BJ (cell line): ENCODE measurements at regions not wholly inside any gene's neighbourhood (a gene's known extent, or its start where the extent isn't known, plus 50 kb on each side); places are given as distances from the start of the nearest gene placed in this dataset.
"Not testable (repeated sequence)": the region's sequence is repeated elsewhere in the genome, so short reads cannot be mapped to it uniquely, and the experiment has no call there.

Experiments
- CTCF ChIA-PET: fragments of 350-600 bp; formaldehyde crosslinking; extraction: SDS; loops from one replicate; lab custom pipeline; 2021; ENCODE audit warnings: antibody characterized with exemption, inconsistent platforms; lab: Yijun Ruan, JAX
- POLR2A ChIA-PET: fragments of 300-600 bp; sonication (Branson Sonifier 250); formaldehyde crosslinking; extraction: SDS; loops from one replicate; lab custom pipeline; 2021; ENCODE audit warnings: antibody characterized with exemption; lab: Charles Lee
- DNase-seq: peaks from one replicate; pipeline ENCODE4 v3.0.0-alpha.2; 2011; ENCODE audit warnings: low read depth
- H3K27me3 ChIP-seq: 2 replicates; pipeline ENCODE4 v1.6.0; 2011; ENCODE audit warnings: low read length; ENCODE audit not compliant: control insufficient read depth, insufficient read depth
- H3K36me3 ChIP-seq: 2 replicates; pipeline ENCODE4 v1.5.1; 2011; ENCODE audit warnings: low read length; ENCODE audit not compliant: control insufficient read depth, insufficient read depth
- H3K4me3 ChIP-seq: 2 replicates; pipeline ENCODE4 v1.5.1; 2011; ENCODE audit warnings: low read depth, mild to moderate bottlenecking, control low read depth, low read length
- CTCF ChIP-seq: IDR thresholded peaks from 2 replicates; pipeline ENCODE4 v1.5.1; 2011; ENCODE audit warnings: low read depth, mild to moderate bottlenecking, control low read depth, inconsistent platforms, low read length, moderate library complexity; ENCODE audit not compliant: insufficient read depth

- no peak for DNase-seq
- no peaks in the 10 kb centered on the region for H3K36me3 ChIP-seq
- H3K27me3 ChIP-seq = no peaks in the 10 kb centered on the region
- no peak for TF ChIP-seq CTCF
- CTCF ChIA-PET = no interaction called here
- H3K4me3 ChIP-seq = no peak overlapping the region
- POLR2A ChIA-PET = no interaction called here
Measured at GRCh38 chr4:27117453-27117852, 256.8 kb downstream of the STIM2 start.

- Histone ChIP-seq H3K4me3 (no peak overlapping the region), H3K27me3 (no peaks in the 10 kb centered on the region), H3K36me3 (no peaks in the 10 kb centered on the region)
- ChIA-PET CTCF (no interaction called here), POLR2A (no interaction called here)
- no peak for TF ChIP-seq CTCF
- no peak for DNase-seq
Measured at GRCh38 chr4:27119239-27119638, 258.6 kb downstream of the STIM2 start.

GRCh38 chr4:27121830-27122229, 261.2 kb downstream of the STIM2 start:
- no peak for DNase-seq
- no peak overlapping the region for H3K4me3 ChIP-seq
- no peaks in the 10 kb centered on the region for H3K27me3 ChIP-seq
- CTCF ChIA-PET = interaction anchor here (0.6 kb wide), 1 partner anchor 497 kb away, joined by 3 read pairs; no protein-coding TSS in a partner anchor
- H3K36me3 ChIP-seq = no peaks in the 10 kb centered on the region
- no peak for TF ChIP-seq CTCF
- POLR2A ChIA-PET = no interaction called here

DNA sequence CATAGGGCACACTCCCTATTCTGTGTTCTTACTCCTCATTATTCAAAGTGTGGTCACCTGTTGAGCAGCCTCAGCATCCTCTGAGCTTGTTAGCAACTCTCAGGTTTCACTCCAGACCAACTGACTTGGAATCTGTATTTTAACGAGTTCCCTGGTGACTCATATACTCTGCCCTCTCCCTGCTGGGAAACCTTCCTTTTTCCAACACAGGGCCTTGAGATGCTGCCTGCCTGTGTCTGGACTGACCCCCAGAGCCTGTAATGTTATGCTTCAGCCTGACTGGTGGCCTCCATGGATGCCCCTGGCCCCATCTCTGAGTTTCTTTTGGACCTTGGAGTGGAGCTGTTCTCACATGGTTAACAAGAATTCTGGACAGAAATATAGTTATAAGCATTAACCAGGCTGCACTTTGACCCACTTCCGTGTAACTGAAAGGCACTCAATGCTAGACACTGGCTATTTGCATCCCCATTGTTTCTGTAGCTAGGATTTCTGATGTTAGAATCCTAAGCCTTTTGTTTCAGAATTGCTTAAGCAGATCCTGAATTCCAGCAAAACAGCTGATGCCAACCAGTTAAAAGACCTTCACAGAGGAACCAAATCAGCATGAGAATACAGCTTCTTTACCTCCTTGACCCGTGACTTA, 262.6 kb downstream of the STIM2 start:
- DNase-seq = no peak
- CTCF ChIA-PET = interaction anchor here (0.6 to 1.0 kb wide), 4 partner anchors 15 to 351 kb away, joined by 3 to 4 read pairs (median 3); no protein-coding TSS in a partner anchor
- POLR2A ChIA-PET = interaction anchor here (0.6 kb wide), 1 partner anchor 27 kb away, joined by 9 read pairs; no protein-coding TSS in a partner anchor
- H3K36me3 ChIP-seq = no peaks in the 10 kb centered on the region
- TF ChIP-seq CTCF = no peak
- H3K4me3 ChIP-seq = no peak overlapping the region
- H3K27me3 ChIP-seq = no peaks in the 10 kb centered on the region; the same call in 1 of the 2 replicates

GRCh38 chr4:27123769-27124124, 263.1 kb downstream of the STIM2 start:
- DNase-seq = no peak
- H3K27me3 ChIP-seq = no peaks in the 10 kb centered on the region; the same call in 1 of the 2 replicates
- ChIA-PET POLR2A (no interaction called here), CTCF (interaction anchor here (0.6 kb wide), 1 partner anchor 351 kb away, joined by 3 read pairs; no protein-coding TSS in a partner anchor)
- no peaks in the 10 kb centered on the region for H3K36me3 ChIP-seq
- no peak for TF ChIP-seq CTCF
- no peak overlapping the region for H3K4me3 ChIP-seq

GRCh38 chr4:27126895-27127294, 266.3 kb downstream of the STIM2 start:
- DNase-seq, H3K27me3 ChIP-seq, H3K36me3 ChIP-seq, CTCF ChIA-PET, POLR2A ChIA-PET, H3K4me3 ChIP-seq: not testable (repeated sequence)
